Loucy (cell line): ENCODE measurements at regions not wholly inside any gene's neighbourhood (a gene's known extent, or its start where the extent isn't known, plus 50 kb on each side); places are given as distances from the start of the nearest gene placed in this dataset.

Experiments
- H2AFZ ChIP-seq: fragments of 200-600 bp; sonication (generic); 2 replicates; pipeline ENCODE4 v1.6.0; 2016; ENCODE audit warnings: antibody characterized with exemption, mild to moderate bottlenecking, low read length, moderate library complexity
- H3F3A ChIP-seq: fragments of 200-600 bp; 2 replicates; pipeline ENCODE4 v1.6.0; 2016; ENCODE audit warnings: antibody characterized with exemption, low read depth, mild to moderate bottlenecking
- H3K27me3 ChIP-seq: fragments of 200-600 bp; sonication (generic); 2 replicates; pipeline ENCODE4 v1.6.1; 2014; ENCODE audit warnings: low read length, mild to moderate bottlenecking; ENCODE audit not compliant: insufficient read depth, poor library complexity, severe bottlenecking
- H3K36me3 ChIP-seq: fragments of 200-600 bp; sonication (generic); 2 replicates; pipeline ENCODE4 v1.6.1; 2016; ENCODE audit warnings: low read length; ENCODE audit not compliant: insufficient read depth
- H3K4me1 ChIP-seq: fragments of 200-600 bp; sonication (generic); 2 replicates; pipeline ENCODE4 v1.5.1; 2014; ENCODE audit warnings: low read length, mild to moderate bottlenecking; ENCODE audit not compliant: insufficient read depth, poor library complexity, severe bottlenecking
- H3K4me2 ChIP-seq: fragments of 200-600 bp; sonication (generic); 2 replicates; pipeline ENCODE4 v1.6.0; 2014; ENCODE audit warnings: antibody characterized with exemption, low read length, low read depth, mild to moderate bottlenecking; ENCODE audit not compliant: poor library complexity, severe bottlenecking
- H3K4me3 ChIP-seq: fragments of 200-600 bp; sonication (generic); 2 replicates; pipeline ENCODE4 v1.5.1; 2014; ENCODE audit warnings: low read length, mild to moderate bottlenecking, mixed read lengths; ENCODE audit not compliant: poor library complexity, severe bottlenecking
- H3K79me2 ChIP-seq: fragments of 200-600 bp; sonication (generic); 2 replicates; pipeline ENCODE4 v1.6.1; 2014; ENCODE audit warnings: low read length; ENCODE audit not compliant: insufficient read depth
- H3K9ac ChIP-seq: fragments of 200-600 bp; sonication (generic); 2 replicates; pipeline ENCODE4 v1.6.0; 2014; ENCODE audit warnings: mild to moderate bottlenecking, low read depth, low read length, moderate library complexity; ENCODE audit not compliant: poor library complexity, severe bottlenecking
- H3K9me2 ChIP-seq: fragments of 200-600 bp; sonication (generic); replicated peaks from 2 replicates; pipeline ENCODE4 v1.6.1; 2016; ENCODE audit warnings: low read depth, low read length, mixed read lengths
- H3K9me3 ChIP-seq: fragments of 200-600 bp; sonication (generic); 2 replicates; pipeline ENCODE4 v1.6.1; 2014; ENCODE audit warnings: mild to moderate bottlenecking, antibody characterized with exemption, low read length, low read depth; ENCODE audit not compliant: insufficient read depth
- H4K20me1 ChIP-seq: fragments of 200-600 bp; sonication (generic); 2 replicates; pipeline ENCODE4 v1.6.0; 2014; ENCODE audit warnings: antibody characterized with exemption, low read length, mild to moderate bottlenecking; ENCODE audit not compliant: insufficient read depth, poor library complexity, severe bottlenecking
- EZH2phosphoT487 ChIP-seq: fragments of 200-600 bp; IDR thresholded peaks from 2 replicates; pipeline ENCODE4 v1.6.1; 2018; ENCODE audit warnings: antibody characterized with exemption, mild to moderate bottlenecking, moderate library complexity, borderline replicate concordance
- TF ChIP-seq, protein P1 (sequence below): fragments of 200-600 bp; sonication (generic); conservative IDR thresholded peaks from 2 replicates; pipeline ENCODE4 v1.5.1; 2014; ENCODE audit warnings: mild to moderate bottlenecking, antibody characterized with exemption, low read length

DNA sequence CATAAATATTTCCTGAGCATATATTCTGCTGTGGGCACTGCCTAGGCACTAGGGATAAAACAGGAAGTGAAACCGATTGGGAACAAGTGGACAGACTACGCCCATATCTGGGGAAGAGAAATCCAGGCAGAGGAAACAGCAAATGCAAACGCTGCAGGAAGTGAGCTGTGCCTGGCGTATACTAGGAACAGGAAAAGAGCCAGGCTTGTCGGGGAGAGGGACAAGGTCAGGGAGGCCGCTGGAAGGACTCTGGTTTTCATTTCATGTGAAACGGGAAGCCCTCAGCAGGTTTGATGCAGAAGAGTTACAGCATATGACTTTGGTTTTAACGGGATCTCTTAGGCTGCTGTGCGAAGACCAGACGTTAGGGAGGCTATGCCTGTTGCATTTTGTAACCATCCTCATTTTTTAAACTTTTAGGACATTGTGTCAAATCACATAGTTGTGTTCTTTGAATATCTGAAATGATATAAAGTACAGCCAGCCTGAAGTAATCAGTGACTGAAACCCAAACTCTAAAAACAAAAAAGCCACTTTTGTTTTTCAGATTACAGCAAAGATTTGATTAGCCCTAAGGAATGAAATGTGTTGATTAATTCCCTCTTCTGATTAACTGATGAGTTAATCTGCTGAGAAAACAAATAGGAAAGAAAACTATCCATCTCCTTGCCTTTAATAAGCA is 110.2 kb upstream of the PIEZO2 start:
- Histone ChIP-seq H2AFZ (no peak overlapping the region), H3K27me3 (no peaks in the 10 kb centered on the region), H4K20me1 (no peaks in the 10 kb centered on the region), H3K4me1 (no peaks in the 10 kb centered on the region), H3K79me2 (no peaks in the 10 kb centered on the region), H3F3A (no peaks in the 10 kb centered on the region), H3K4me3 (no peak overlapping the region), H3K36me3 (no peaks in the 10 kb centered on the region), H3K9me2 (no peaks in the 10 kb centered on the region), H3K4me2 (no peak overlapping the region), H3K9ac (no peak overlapping the region), H3K9me3 (no peaks in the 10 kb centered on the region)
- TF ChIP-seq EZH2phosphoT487, result no peak
- TF ChIP-seq, protein P1, sequence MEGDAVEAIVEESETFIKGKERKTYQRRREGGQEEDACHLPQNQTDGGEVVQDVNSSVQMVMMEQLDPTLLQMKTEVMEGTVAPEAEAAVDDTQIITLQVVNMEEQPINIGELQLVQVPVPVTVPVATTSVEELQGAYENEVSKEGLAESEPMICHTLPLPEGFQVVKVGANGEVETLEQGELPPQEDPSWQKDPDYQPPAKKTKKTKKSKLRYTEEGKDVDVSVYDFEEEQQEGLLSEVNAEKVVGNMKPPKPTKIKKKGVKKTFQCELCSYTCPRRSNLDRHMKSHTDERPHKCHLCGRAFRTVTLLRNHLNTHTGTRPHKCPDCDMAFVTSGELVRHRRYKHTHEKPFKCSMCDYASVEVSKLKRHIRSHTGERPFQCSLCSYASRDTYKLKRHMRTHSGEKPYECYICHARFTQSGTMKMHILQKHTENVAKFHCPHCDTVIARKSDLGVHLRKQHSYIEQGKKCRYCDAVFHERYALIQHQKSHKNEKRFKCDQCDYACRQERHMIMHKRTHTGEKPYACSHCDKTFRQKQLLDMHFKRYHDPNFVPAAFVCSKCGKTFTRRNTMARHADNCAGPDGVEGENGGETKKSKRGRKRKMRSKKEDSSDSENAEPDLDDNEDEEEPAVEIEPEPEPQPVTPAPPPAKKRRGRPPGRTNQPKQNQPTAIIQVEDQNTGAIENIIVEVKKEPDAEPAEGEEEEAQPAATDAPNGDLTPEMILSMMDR, result no peak

- Histone ChIP-seq H2AFZ (no peak overlapping the region), H3K79me2 (no peaks in the 10 kb centered on the region), H3K9me3 (no peaks in the 10 kb centered on the region), H3F3A (no peaks in the 10 kb centered on the region), H3K4me3 (no peak overlapping the region), H4K20me1 (no peaks in the 10 kb centered on the region), H3K4me1 (no peaks in the 10 kb centered on the region), H3K27me3 (no peaks in the 10 kb centered on the region), H3K36me3 (no peaks in the 10 kb centered on the region), H3K9ac (no peak overlapping the region), H3K9me2 (no peaks in the 10 kb centered on the region), H3K4me2 (no peak overlapping the region)
- TF ChIP-seq, protein P1, result no peak
- no peak for TF ChIP-seq EZH2phosphoT487
Observed at GRCh38 chr18:11258039-11258610, 108.8 kb upstream of the PIEZO2 start.

GRCh38 chr18:11256251-11256650 is 106.9 kb upstream of the PIEZO2 start:
- H2AFZ ChIP-seq, result no peak overlapping the region
- no peaks in the 10 kb centered on the region for H3K27me3 ChIP-seq
- no peaks in the 10 kb centered on the region for H3K36me3 ChIP-seq
- TF ChIP-seq, protein P1, result no peak
- no peak for TF ChIP-seq EZH2phosphoT487
- H3K9ac ChIP-seq, result no peak overlapping the region
- H3K4me2 ChIP-seq, result no peak overlapping the region
- no peaks in the 10 kb centered on the region for H3K9me3 ChIP-seq
- H3K9me2 ChIP-seq, result no peaks in the 10 kb centered on the region
- H3K4me1 ChIP-seq, result no peaks in the 10 kb centered on the region
- H3K4me3 ChIP-seq, result no peak overlapping the region
- no peaks in the 10 kb centered on the region for H3K79me2 ChIP-seq
- no peaks in the 10 kb centered on the region for H4K20me1 ChIP-seq
- no peaks in the 10 kb centered on the region for H3F3A ChIP-seq
